ENCODE measurements at regions not wholly inside any gene's neighbourhood (a gene's known extent, or its start where the extent isn't known, plus 50 kb on each side); places are given as distances from the start of the nearest gene placed in this dataset.
A peak's percentile ranks its signal among the peaks of the same experiment; 100 is the strongest.
"Not testable (repeated sequence)": the region's sequence is repeated elsewhere in the genome, so short reads cannot be mapped to it uniquely, and the experiment has no call there.

DNA sequence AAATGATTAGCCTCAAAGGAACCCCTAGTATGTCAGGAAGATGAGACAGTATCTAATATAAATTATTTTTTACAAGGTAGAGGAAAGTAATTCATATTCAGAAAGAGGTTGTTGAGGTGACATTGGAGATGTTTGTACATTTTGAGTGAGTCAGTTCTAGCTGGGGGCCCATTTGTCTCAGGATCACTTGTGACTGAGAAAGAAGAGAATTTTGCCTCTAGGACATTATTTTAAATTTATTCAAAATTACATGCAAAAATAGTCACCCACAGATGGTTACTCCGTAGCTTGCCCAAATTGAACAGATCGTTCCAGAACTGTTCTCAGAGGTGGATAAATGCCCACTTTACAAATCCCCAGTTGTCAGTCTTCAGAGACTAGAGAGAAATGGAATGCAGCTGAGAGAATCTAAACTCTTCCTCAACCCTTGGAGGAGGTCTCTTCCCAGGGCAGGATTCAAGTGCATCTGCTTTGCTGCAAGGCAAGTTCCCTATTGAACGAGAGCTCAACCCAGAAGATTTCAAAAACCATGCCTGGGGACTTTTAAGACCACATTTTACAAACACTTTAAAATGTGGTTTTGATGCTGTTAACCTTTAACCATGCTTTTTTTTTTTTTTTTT, 987.8 kb upstream of the ADAMTS5 start:
- H3K36me3 ChIP-seq (ENCODE audit: control insufficient read depth in 4 of 4, insufficient read depth in 4 of 4, low read length in 4 of 4) = no peaks in the 10 kb centered on the region
- H3K27ac ChIP-seq (ENCODE audit: low read depth in 1 of 2, low read length in 1 of 2) = no peak overlapping the region
- TF ChIP-seq, protein P1, sequence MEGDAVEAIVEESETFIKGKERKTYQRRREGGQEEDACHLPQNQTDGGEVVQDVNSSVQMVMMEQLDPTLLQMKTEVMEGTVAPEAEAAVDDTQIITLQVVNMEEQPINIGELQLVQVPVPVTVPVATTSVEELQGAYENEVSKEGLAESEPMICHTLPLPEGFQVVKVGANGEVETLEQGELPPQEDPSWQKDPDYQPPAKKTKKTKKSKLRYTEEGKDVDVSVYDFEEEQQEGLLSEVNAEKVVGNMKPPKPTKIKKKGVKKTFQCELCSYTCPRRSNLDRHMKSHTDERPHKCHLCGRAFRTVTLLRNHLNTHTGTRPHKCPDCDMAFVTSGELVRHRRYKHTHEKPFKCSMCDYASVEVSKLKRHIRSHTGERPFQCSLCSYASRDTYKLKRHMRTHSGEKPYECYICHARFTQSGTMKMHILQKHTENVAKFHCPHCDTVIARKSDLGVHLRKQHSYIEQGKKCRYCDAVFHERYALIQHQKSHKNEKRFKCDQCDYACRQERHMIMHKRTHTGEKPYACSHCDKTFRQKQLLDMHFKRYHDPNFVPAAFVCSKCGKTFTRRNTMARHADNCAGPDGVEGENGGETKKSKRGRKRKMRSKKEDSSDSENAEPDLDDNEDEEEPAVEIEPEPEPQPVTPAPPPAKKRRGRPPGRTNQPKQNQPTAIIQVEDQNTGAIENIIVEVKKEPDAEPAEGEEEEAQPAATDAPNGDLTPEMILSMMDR (IDR thresholded peaks at IDR 0.05; ENCODE audit: control extremely low read depth, extremely low read depth) = no peak
- WGBS, 2 donors = 67 to 71% methylated on average over 3 of the region's 3 CpGs
- ATAC-seq (ENCODE audit: insufficient read depth, low FRiP score) = no peak
- H3K9ac ChIP-seq (ENCODE audit: insufficient read depth in 1 of 2, low read length in 2 of 2) = no peak overlapping the region
- peak in 1 of 3 donors; percentile 29 for DNase-seq
- no peaks in the 10 kb centered on the region for H3K9me3 ChIP-seq (ENCODE audit: control insufficient read depth in 4 of 4, insufficient read depth in 3 of 4, low read length in 3 of 4)
- peaks cover 0 to 3% (median 0%) of the 10 kb centered on the region in 5 donors for H3K4me1 ChIP-seq (ENCODE audit: control insufficient read depth in 5 of 5, insufficient read depth in 5 of 5, low read length in 5 of 5)
- no peaks in the 10 kb centered on the region for H3K27me3 ChIP-seq (ENCODE audit: control insufficient read depth in 3 of 3, insufficient read depth in 3 of 3, low read length in 2 of 3)
- H3K4me3 ChIP-seq = no peak overlapping the region

DNA sequence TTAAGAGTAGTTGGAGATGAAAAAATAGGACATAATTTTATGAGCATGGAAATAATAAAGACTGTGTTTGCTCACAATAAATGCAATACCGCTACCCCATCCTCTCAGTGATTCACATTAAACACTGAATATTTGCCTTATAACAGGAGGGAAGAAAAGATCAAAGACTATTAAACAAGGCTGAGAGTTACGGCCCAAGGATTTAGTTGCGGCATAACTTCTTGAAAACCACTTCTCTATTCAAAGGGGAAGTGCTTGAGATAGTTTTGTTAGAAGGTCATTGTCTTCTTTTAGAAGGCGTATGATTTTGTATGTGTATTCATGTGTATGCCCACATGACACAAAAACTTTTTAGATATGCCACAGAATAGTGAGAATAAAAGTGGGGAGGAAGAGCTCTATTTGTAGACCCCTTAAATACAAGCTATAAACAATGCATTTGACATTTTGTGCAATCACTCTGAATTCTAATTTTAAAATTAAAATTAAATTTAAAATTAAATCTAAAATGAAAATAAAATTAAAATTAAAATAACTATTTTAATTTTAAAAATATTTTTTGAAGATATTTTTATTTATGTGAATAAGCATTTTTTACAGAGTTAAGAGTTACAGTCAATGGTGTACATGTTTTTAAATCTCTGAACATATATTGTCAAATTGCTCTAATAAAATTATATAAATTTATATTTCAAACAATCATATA, 986.6 kb upstream of the ADAMTS5 start:
- ATAC-seq (ENCODE audit: insufficient read depth, low FRiP score) (peak; percentile 64), DNase-seq (peak in 2 of 3 donors; percentile 44 to 79)
- H3K36me3 ChIP-seq (ENCODE audit: control insufficient read depth in 4 of 4, insufficient read depth in 4 of 4, low read length in 4 of 4) = no peaks in the 10 kb centered on the region
- no peaks in the 10 kb centered on the region for H3K9me3 ChIP-seq (ENCODE audit: control insufficient read depth in 4 of 4, insufficient read depth in 3 of 4, low read length in 3 of 4)
- H3K27me3 ChIP-seq (ENCODE audit: control insufficient read depth in 3 of 3, insufficient read depth in 3 of 3, low read length in 2 of 3) = no peaks in the 10 kb centered on the region
- no peak overlapping the region for H3K9ac ChIP-seq (ENCODE audit: insufficient read depth in 1 of 2, low read length in 2 of 2)
- 28 to 31% methylated on average over 4 of the region's 4 CpGs for WGBS, 2 donors
- TF ChIP-seq, protein P1 (IDR thresholded peaks at IDR 0.05; ENCODE audit: control extremely low read depth, extremely low read depth) = no peak
- no peak overlapping the region for H3K4me3 ChIP-seq
- H3K27ac ChIP-seq (ENCODE audit: low read depth in 1 of 2, low read length in 1 of 2) = no peak overlapping the region
- peaks cover 0 to 3% (median 0%) of the 10 kb centered on the region in 5 donors for H3K4me1 ChIP-seq (ENCODE audit: control insufficient read depth in 5 of 5, insufficient read depth in 5 of 5, low read length in 5 of 5)

DNA sequence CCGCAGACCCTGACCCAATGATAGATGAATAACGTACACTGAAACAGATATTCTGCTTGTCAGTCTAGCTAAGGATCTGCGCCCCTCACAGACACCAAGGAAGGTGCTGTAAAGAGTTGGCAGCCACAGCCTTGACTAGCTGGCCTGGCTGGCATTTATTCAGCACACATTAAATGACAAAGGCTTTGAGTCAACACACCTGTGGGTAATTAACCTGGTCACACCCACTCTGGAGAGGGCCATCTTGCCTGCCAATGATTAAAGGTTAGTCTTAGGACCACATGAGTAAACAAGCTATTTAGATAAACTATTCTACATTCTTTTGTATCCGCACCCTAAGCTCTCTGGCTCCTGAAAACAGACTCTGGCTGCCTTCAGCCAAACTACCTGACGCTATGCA, 982.2 kb upstream of the ADAMTS5 start:
- not testable (repeated sequence) for H3K27me3 ChIP-seq (ENCODE audit: control insufficient read depth in 3 of 3, insufficient read depth in 3 of 3, low read length in 2 of 3); H3K27ac ChIP-seq (ENCODE audit: low read depth in 1 of 2, low read length in 1 of 2); H3K36me3 ChIP-seq (ENCODE audit: control insufficient read depth in 4 of 4, insufficient read depth in 4 of 4, low read length in 4 of 4); H3K9me3 ChIP-seq (ENCODE audit: control insufficient read depth in 4 of 4, insufficient read depth in 3 of 4, low read length in 3 of 4); H3K4me3 ChIP-seq; H3K4me1 ChIP-seq (ENCODE audit: control insufficient read depth in 5 of 5, insufficient read depth in 5 of 5, low read length in 5 of 5); H3K9ac ChIP-seq (ENCODE audit: insufficient read depth in 1 of 2, low read length in 2 of 2); DNase-seq; ATAC-seq (ENCODE audit: insufficient read depth, low FRiP score)
- 92% methylated on average over 5 of the region's 5 CpGs for WGBS, 2 donors

DNA sequence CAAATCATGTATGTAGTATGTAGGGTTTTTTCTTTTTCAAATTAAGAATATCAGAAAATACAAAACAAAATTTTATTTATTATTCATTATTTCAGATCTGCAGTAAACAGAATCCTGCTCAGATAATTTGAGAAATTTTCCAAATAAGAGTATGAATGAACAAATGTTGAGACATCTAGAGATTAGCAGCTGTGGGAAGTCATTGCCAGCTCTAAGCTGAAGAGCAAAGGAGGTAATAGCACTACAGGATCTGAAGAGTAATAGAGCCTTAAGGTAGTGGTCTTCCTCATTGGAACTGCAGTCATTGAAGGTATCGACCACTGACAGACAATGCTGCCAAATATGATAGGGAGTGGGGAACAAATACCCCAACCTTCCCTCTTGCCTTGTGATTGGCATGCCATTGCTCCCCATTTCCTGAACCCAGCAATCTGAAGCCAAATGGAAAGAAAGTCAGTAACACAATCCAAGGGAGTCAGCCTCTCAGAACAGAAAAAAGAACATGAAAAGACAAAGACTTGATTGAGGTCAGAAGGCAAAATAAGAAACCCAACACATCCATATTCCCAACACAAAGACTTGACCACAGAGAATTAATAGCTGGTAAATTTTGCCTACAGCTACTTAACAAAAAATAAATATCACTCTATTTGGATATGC, 963.4 kb upstream of the ADAMTS5 start:
- H3K36me3 ChIP-seq (ENCODE audit: control insufficient read depth in 4 of 4, insufficient read depth in 4 of 4, low read length in 4 of 4); ATAC-seq (ENCODE audit: insufficient read depth, low FRiP score); DNase-seq; H3K4me1 ChIP-seq (ENCODE audit: control insufficient read depth in 5 of 5, insufficient read depth in 5 of 5, low read length in 5 of 5); H3K9ac ChIP-seq (ENCODE audit: insufficient read depth in 1 of 2, low read length in 2 of 2); H3K9me3 ChIP-seq (ENCODE audit: control insufficient read depth in 4 of 4, insufficient read depth in 3 of 4, low read length in 3 of 4); H3K4me3 ChIP-seq; H3K27me3 ChIP-seq (ENCODE audit: control insufficient read depth in 3 of 3, insufficient read depth in 3 of 3, low read length in 2 of 3); H3K27ac ChIP-seq (ENCODE audit: low read depth in 1 of 2, low read length in 1 of 2): not testable (repeated sequence)
- 77 to 100% methylated on average over 1 of the region's 1 CpG for whole genome bisulfite sequencing, 2 donors

DNA sequence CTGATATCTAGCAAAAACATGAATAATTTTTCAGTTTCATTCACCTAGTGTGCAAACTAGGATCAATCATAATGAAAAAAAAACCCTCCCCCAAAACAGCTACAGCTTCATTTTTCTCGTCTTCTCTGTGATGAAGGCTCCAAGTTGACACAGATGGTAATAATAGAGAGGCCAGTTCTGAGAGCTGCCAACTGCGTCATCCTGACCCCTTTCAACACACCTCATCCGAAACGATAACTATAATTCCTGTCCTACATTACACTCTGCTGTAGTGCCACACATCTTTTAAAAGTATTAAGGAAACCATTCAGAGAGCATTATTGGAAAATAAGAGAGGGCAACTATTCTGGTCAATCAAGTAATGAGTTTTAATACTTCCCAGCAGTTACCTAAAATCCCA, 962.3 kb upstream of the ADAMTS5 start:
- 82 to 91% methylated on average over 4 of the region's 4 CpGs for WGBS, 2 donors
- H3K36me3 ChIP-seq (ENCODE audit: control insufficient read depth in 4 of 4, insufficient read depth in 4 of 4, low read length in 4 of 4); H3K9ac ChIP-seq (ENCODE audit: insufficient read depth in 1 of 2, low read length in 2 of 2); H3K27ac ChIP-seq (ENCODE audit: low read depth in 1 of 2, low read length in 1 of 2); H3K4me3 ChIP-seq; H3K4me1 ChIP-seq (ENCODE audit: control insufficient read depth in 5 of 5, insufficient read depth in 5 of 5, low read length in 5 of 5); DNase-seq; H3K9me3 ChIP-seq (ENCODE audit: control insufficient read depth in 4 of 4, insufficient read depth in 3 of 4, low read length in 3 of 4); ATAC-seq (ENCODE audit: insufficient read depth, low FRiP score); H3K27me3 ChIP-seq (ENCODE audit: control insufficient read depth in 3 of 3, insufficient read depth in 3 of 3, low read length in 2 of 3): not testable (repeated sequence)

DNA sequence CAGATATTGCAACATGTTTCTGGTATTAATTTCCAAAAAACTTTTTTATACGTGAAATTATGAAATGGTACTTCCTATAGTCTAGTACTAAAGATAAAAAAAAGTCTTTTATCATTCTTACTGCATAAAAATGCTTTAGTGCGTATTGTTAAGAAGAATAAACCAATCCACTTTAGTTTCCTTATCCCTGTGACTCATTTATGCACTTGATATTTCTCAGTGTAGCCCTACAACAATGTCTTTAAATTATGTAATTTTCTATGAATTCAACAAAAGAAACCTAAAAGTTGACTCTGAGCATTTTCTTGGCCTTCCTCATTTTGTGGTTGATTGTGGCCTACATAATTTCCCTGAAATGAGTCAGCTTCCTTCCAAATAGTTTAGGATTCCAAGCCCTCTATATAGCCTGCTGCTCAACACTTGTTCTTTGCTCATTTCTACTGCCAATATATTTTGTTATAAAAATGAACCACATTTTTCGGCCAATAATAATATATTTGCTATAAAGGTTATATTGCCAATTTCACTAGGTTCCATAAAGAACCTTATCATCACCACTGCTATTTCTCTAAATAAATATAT, 961.7 kb upstream of the ADAMTS5 start:
- not testable (repeated sequence) for ATAC-seq (ENCODE audit: insufficient read depth, low FRiP score); H3K27ac ChIP-seq (ENCODE audit: low read depth in 1 of 2, low read length in 1 of 2); H3K27me3 ChIP-seq (ENCODE audit: control insufficient read depth in 3 of 3, insufficient read depth in 3 of 3, low read length in 2 of 3); H3K4me1 ChIP-seq (ENCODE audit: control insufficient read depth in 5 of 5, insufficient read depth in 5 of 5, low read length in 5 of 5); DNase-seq; H3K9ac ChIP-seq (ENCODE audit: insufficient read depth in 1 of 2, low read length in 2 of 2); H3K4me3 ChIP-seq; H3K36me3 ChIP-seq (ENCODE audit: control insufficient read depth in 4 of 4, insufficient read depth in 4 of 4, low read length in 4 of 4); H3K9me3 ChIP-seq (ENCODE audit: control insufficient read depth in 4 of 4, insufficient read depth in 3 of 4, low read length in 3 of 4)
- 43 to 59% methylated on average over 3 of the region's 3 CpGs for WGBS, 2 donors

Data from lung (tissue), 11 donors.